ENCODE measurements at regions not wholly inside any gene's neighbourhood (a gene's known extent, or its start where the extent isn't known, plus 50 kb on each side); places are given as distances from the start of the nearest gene placed in this dataset.

DNA sequence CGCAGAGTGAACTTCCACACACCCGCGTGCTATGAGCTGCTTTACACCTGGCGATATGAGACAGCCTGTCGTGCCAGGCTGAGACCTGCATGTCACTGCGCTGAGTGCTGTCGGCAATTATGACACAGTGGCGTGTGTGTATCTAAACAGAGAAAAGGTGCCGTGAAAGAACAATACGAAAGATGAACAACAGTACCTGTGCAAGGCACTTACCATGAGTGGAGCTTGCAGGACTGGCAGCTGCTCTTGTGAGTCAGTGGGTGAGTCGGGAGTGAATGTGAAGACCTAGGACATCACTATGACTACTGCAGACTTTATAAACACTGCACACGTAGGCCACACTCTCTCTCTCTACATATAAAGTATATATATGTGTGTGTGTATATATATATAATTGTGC is 68.5 kb upstream of the DUSP22 start:
- intact Hi-C loops (cut with micrococcal nuclease; ENCODE audit: unreplicated experiment): no loop called here
- H3K4me3 ChIP-seq (ENCODE audit: low read depth in 2 of 2, low read length in 2 of 2): no peak overlapping the region
- DNase-seq (ENCODE audit: low read depth, low spot score): no peak
- in situ Hi-C loops (cut with HindIII; ENCODE audit: low pct_unique_long_range_greater_than_20kb, low sequenced_read_pairs): no loop called here
- BruUV-seq (replicated peaks): no TSS peak
- no peak for ATAC-seq
- POLR2A ChIA-PET: no interaction called here
- CTCF ChIA-PET: no interaction called here
- no peaks in the 10 kb centered on the region for H3K27me3 ChIP-seq (ENCODE audit: control insufficient read depth, insufficient read depth, low read length)
- no peak for TF ChIP-seq POLR2AphosphoS5 (IDR thresholded peaks at IDR 0.05; ENCODE audit: low read depth, low read length)
- TF ChIP-seq TCF7L2 (IDR thresholded peaks at IDR 0.05; ENCODE audit: low read depth, low read length): no peak
- TF ChIP-seq REST (IDR thresholded peaks at IDR 0.05; ENCODE audit: insufficient read depth in 1 of 2, low read depth in 2 of 2, low read length in 1 of 2): no peak
- H3K27ac ChIP-seq (ENCODE audit: low read length): no peak overlapping the region
- H3K4me1 ChIP-seq (ENCODE audit: control insufficient read depth, insufficient read depth, low read length): no peaks in the 10 kb centered on the region
- H3K9me3 ChIP-seq (ENCODE audit: control insufficient read depth, insufficient read depth, low read depth, low read length): no peaks in the 10 kb centered on the region
- no peaks in the 10 kb centered on the region for H3K36me3 ChIP-seq (ENCODE audit: control insufficient read depth, insufficient read depth, low read length)

DNA sequence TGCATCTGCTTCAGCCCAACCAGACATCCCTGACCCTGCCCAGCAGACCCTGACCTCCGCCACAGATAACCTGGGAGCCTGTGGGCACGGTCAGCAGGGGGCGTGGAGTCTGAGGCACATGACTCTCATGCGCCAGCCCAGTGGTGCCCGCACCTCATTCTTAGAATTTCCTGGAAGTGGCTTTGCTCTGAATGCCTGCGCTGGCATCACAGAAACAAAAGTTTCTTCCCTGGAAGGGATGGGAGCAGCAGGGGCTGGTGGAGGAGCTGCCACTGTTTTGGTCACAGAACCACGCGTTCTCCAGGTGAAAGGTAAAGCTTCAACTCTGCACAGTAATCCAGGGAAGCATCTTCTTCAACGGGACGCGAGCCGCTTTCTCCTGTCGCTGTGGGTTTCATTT is 67.9 kb upstream of the DUSP22 start:
- no peaks in the 10 kb centered on the region for H3K36me3 ChIP-seq (ENCODE audit: control insufficient read depth, insufficient read depth, low read length)
- no peak overlapping the region for H3K27ac ChIP-seq (ENCODE audit: low read length)
- intact Hi-C loops (cut with micrococcal nuclease; ENCODE audit: unreplicated experiment): no loop called here
- no peaks in the 10 kb centered on the region for H3K4me1 ChIP-seq (ENCODE audit: control insufficient read depth, insufficient read depth, low read length)
- BruUV-seq (replicated peaks): no TSS peak
- no peaks in the 10 kb centered on the region for H3K27me3 ChIP-seq (ENCODE audit: control insufficient read depth, insufficient read depth, low read length)
- in situ Hi-C loops (cut with HindIII; ENCODE audit: low pct_unique_long_range_greater_than_20kb, low sequenced_read_pairs): no loop called here
- ATAC-seq (no peak), DNase-seq (ENCODE audit: low read depth, low spot score) (no peak)
- no peaks in the 10 kb centered on the region for H3K9me3 ChIP-seq (ENCODE audit: control insufficient read depth, insufficient read depth, low read depth, low read length)
- ChIA-PET CTCF (no interaction called here), POLR2A (no interaction called here)
- H3K4me3 ChIP-seq (ENCODE audit: low read depth in 2 of 2, low read length in 2 of 2): no peak overlapping the region
- no peak for TF ChIP-seq REST (IDR thresholded peaks at IDR 0.05; ENCODE audit: insufficient read depth in 1 of 2, low read depth in 2 of 2, low read length in 1 of 2)
- no peak for TF ChIP-seq POLR2AphosphoS5 (IDR thresholded peaks at IDR 0.05; ENCODE audit: low read depth, low read length)
- no peak for TF ChIP-seq TCF7L2 (IDR thresholded peaks at IDR 0.05; ENCODE audit: low read depth, low read length)
- TF ChIP-seq, protein P1, sequence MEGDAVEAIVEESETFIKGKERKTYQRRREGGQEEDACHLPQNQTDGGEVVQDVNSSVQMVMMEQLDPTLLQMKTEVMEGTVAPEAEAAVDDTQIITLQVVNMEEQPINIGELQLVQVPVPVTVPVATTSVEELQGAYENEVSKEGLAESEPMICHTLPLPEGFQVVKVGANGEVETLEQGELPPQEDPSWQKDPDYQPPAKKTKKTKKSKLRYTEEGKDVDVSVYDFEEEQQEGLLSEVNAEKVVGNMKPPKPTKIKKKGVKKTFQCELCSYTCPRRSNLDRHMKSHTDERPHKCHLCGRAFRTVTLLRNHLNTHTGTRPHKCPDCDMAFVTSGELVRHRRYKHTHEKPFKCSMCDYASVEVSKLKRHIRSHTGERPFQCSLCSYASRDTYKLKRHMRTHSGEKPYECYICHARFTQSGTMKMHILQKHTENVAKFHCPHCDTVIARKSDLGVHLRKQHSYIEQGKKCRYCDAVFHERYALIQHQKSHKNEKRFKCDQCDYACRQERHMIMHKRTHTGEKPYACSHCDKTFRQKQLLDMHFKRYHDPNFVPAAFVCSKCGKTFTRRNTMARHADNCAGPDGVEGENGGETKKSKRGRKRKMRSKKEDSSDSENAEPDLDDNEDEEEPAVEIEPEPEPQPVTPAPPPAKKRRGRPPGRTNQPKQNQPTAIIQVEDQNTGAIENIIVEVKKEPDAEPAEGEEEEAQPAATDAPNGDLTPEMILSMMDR (IDR thresholded peaks at IDR 0.05): no peak
- no peak for TF ChIP-seq SIN3A (IDR thresholded peaks at IDR 0.05; ENCODE audit: borderline replicate concordance, insufficient read depth, low read depth, low read length)

Data from Panc1 (cell line).